SH-SY5Y (cell line): ENCODE measurements at regions not wholly inside any gene's neighbourhood (a gene's known extent, or its start where the extent isn't known, plus 50 kb on each side); places are given as distances from the start of the nearest gene placed in this dataset.

Source experiments
- GATA2 ChIP-seq: IDR thresholded peaks from 2 replicates; pipeline ENCODE4 v1.6.1; 2011; ENCODE audit warnings: mild to moderate bottlenecking, low read depth, low read length
- GATA3 ChIP-seq: IDR thresholded peaks from 2 replicates; pipeline ENCODE4 v1.6.1; 2011; ENCODE audit warnings: low read depth, mild to moderate bottlenecking, low read length, moderate library complexity

DNA sequence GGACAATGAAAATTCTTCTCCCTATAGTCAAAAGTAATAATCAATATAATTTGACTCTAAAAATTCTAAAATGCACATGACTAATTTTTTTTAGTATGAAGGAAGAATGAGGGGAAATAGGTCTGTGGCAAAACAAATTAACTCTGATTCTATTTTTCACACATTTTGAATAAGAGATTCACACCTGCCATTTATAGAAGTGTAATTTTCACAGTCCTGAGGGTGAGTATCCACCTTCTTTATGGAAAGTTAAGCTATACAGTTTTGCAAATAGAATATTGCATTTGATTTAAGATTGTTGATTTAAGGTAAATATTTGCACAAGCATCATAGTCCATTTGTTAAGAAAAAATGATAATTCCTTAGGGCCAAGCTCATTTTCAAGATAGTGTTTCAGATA lies 417.7 kb downstream of the CHSY3 start:
- TF ChIP-seq GATA3 (no peak), GATA2 (no peak)
